GM12873 (cell line): ENCODE measurements at regions not wholly inside any gene's neighbourhood (a gene's known extent, or its start where the extent isn't known, plus 50 kb on each side); places are given as distances from the start of the nearest gene placed in this dataset.
A peak's percentile ranks its signal among the peaks of the same experiment; 100 is the strongest.

Experiments
- CTCF ChIP-seq: IDR thresholded peaks from 2 replicates; pipeline ENCODE4 v1.5.1; 2012; ENCODE audit warnings: low read depth, mild to moderate bottlenecking, moderate library complexity, low read length, control low read depth; ENCODE audit not compliant: insufficient read depth; ENCODE audit errors: missing control alignments

GRCh38 chr11:116613206-116613875 lies 159.4 kb downstream of the BUD13 start:
- no peak for TF ChIP-seq CTCF

- TF ChIP-seq CTCF = no peak
Measured at GRCh38 chr11:116611998-116612620, 160.7 kb downstream of the BUD13 start.

- TF ChIP-seq CTCF = no peak
Measured at GRCh38 chr11:116610190-116610589, 162.6 kb downstream of the BUD13 start.

GRCh38 chr11:116607027-116607426 lies 165.8 kb downstream of the BUD13 start:
- TF ChIP-seq CTCF = no peak

- peak; percentile 49 for TF ChIP-seq CTCF
Measured at GRCh38 chr11:116605543-116606459, 167.0 kb downstream of the BUD13 start.

- TF ChIP-seq CTCF = no peak
Measured at GRCh38 chr11:116603728-116604323, 169.0 kb downstream of the BUD13 start.

GRCh38 chr11:116602637-116602942 lies 170.2 kb downstream of the BUD13 start:
- TF ChIP-seq CTCF = no peak
